ENCODE measurements at regions not wholly inside any gene's neighbourhood (a gene's known extent, or its start where the extent isn't known, plus 50 kb on each side); places are given as distances from the start of the nearest gene placed in this dataset.

- no peak for DNase-seq
These were observed 113.3 kb upstream of the SERP2 start for GRCh38 chr13:44260336-44260735.

- no peak for DNase-seq
These were observed 109.6 kb upstream of the SERP2 start for GRCh38 chr13:44263751-44264620.

GRCh38 chr13:44266305-44266704 lies 107.3 kb upstream of the SERP2 start:
- DNase-seq: no peak

- no peak for DNase-seq
These were observed 106.9 kb upstream of the SERP2 start for GRCh38 chr13:44266772-44267171.

- DNase-seq: no peak
These were observed 106.4 kb upstream of the SERP2 start for GRCh38 chr13:44267203-44267602.

- DNase-seq: no peak
These were observed 105.6 kb upstream of the SERP2 start for GRCh38 chr13:44267980-44268379.

- DNase-seq: no peak
These were observed 104.6 kb upstream of the SERP2 start for GRCh38 chr13:44268980-44269379.

GRCh38 chr13:44270150-44270549 lies 103.5 kb upstream of the SERP2 start:
- no peak for DNase-seq

- DNase-seq: no peak
These were observed 102.6 kb upstream of the SERP2 start for GRCh38 chr13:44271031-44271455.

GRCh38 chr13:44271473-44271872 lies 102.2 kb upstream of the SERP2 start:
- DNase-seq: no peak

GRCh38 chr13:44271915-44272341 lies 101.7 kb upstream of the SERP2 start:
- DNase-seq: no peak

- no peak for DNase-seq
These were observed 100.9 kb upstream of the SERP2 start for GRCh38 chr13:44272692-44273091.

GRCh38 chr13:44273216-44273615 lies 100.4 kb upstream of the SERP2 start:
- no peak for DNase-seq

GRCh38 chr13:44273991-44274770 lies 99.4 kb upstream of the SERP2 start:
- peak; percentile 24 for DNase-seq

- DNase-seq: no peak
These were observed 98.8 kb upstream of the SERP2 start for GRCh38 chr13:44274771-44275205.

- no peak for DNase-seq
These were observed 98.2 kb upstream of the SERP2 start for GRCh38 chr13:44275381-44275780.

GRCh38 chr13:44276061-44276460 lies 97.6 kb upstream of the SERP2 start:
- no peak for DNase-seq

- no peak for DNase-seq
These were observed 96.2 kb upstream of the SERP2 start for GRCh38 chr13:44277459-44277858.

GRCh38 chr13:44278166-44278565 lies 95.5 kb upstream of the SERP2 start:
- DNase-seq: peak; percentile 59

- no peak for DNase-seq
These were observed 93.2 kb upstream of the SERP2 start for GRCh38 chr13:44280456-44280855.

GRCh38 chr13:44281252-44282000 lies 92.2 kb upstream of the SERP2 start:
- DNase-seq: no peak

- no peak for DNase-seq
These were observed 90.0 kb upstream of the SERP2 start for GRCh38 chr13:44283600-44283999.

GRCh38 chr13:44287958-44288357 lies 85.7 kb upstream of the SERP2 start:
- no peak for DNase-seq

All from NCI-H1694 treated with DMSO at 0.1 percent for 48 hours (cell line).